Suprapubic skin (tissue), 4 donors: ENCODE measurements at regions not wholly inside any gene's neighbourhood (a gene's known extent, or its start where the extent isn't known, plus 50 kb on each side); places are given as distances from the start of the nearest gene placed in this dataset.
"Not testable (repeated sequence)": the region's sequence is repeated elsewhere in the genome, so short reads cannot be mapped to it uniquely, and the experiment has no call there.

Experiments used
- EP300 ChIP-seq: sonication (generic); formaldehyde crosslinking; IDR thresholded peaks from one replicate; pipeline ENCODE4 v1.6.1; 2017; ENCODE audit warnings: antibody characterized with exemption
- POLR2AphosphoS5 ChIP-seq, 3 donors: sonication (generic); formaldehyde crosslinking; IDR thresholded peaks; one replicate each; pipeline ENCODE4 v1.6.1; 2017; ENCODE audit warnings: antibody characterized with exemption in 3 of 3
- TF ChIP-seq, protein P1 (sequence below), 2 donors: fragments of 200-600 bp in 1 of 2; fragments of 450-650 bp in 1 of 2; sonication (generic) in 1 of 2; IDR thresholded peaks; one replicate each; pipeline ENCODE4 v1.5.1; 2016 to 2019; ENCODE audit warnings: antibody characterized with exemption in 2 of 2, mild to moderate bottlenecking in 1 of 2, moderate library complexity in 1 of 2

- TF ChIP-seq, protein P1, sequence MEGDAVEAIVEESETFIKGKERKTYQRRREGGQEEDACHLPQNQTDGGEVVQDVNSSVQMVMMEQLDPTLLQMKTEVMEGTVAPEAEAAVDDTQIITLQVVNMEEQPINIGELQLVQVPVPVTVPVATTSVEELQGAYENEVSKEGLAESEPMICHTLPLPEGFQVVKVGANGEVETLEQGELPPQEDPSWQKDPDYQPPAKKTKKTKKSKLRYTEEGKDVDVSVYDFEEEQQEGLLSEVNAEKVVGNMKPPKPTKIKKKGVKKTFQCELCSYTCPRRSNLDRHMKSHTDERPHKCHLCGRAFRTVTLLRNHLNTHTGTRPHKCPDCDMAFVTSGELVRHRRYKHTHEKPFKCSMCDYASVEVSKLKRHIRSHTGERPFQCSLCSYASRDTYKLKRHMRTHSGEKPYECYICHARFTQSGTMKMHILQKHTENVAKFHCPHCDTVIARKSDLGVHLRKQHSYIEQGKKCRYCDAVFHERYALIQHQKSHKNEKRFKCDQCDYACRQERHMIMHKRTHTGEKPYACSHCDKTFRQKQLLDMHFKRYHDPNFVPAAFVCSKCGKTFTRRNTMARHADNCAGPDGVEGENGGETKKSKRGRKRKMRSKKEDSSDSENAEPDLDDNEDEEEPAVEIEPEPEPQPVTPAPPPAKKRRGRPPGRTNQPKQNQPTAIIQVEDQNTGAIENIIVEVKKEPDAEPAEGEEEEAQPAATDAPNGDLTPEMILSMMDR (IDR thresholded peaks at IDR 0.05), result not testable (repeated sequence)
- TF ChIP-seq POLR2AphosphoS5 (IDR thresholded peaks at IDR 0.05); EP300: not testable (repeated sequence)
Observed at GRCh38 chr12:116377194-116377571, 99.7 kb upstream of the MED13L start.
